CD4-positive, alpha-beta T cell treated with Interleukin-12 subunit alpha and Interleukin-12 subunit beta, for 1 hour (primary cell): ENCODE measurements at regions not wholly inside any gene's neighbourhood (a gene's known extent, or its start where the extent isn't known, plus 50 kb on each side); places are given as distances from the start of the nearest gene placed in this dataset.

ENCODE experiments used
- DNase-seq: peaks from one replicate; pipeline ENCODE4 v3.0.0-alpha.2; 2020

GRCh38 chr1:218945050-218945449 is 228.6 kb upstream of the LYPLAL1 start:
- no peak for DNase-seq

GRCh38 chr1:218946147-218946546 is 227.5 kb upstream of the LYPLAL1 start:
- DNase-seq = no peak

- DNase-seq = no peak
These were observed 225.2 kb upstream of the LYPLAL1 start for GRCh38 chr1:218948446-218948845.

GRCh38 chr1:218953386-218953785 is 220.3 kb upstream of the LYPLAL1 start:
- no peak for DNase-seq

- no peak for DNase-seq
These were observed 215.7 kb upstream of the LYPLAL1 start for GRCh38 chr1:218957971-218958370.

- DNase-seq = no peak
These were observed 213.9 kb upstream of the LYPLAL1 start for GRCh38 chr1:218959784-218960183.

GRCh38 chr1:218964471-218965185 is 209.1 kb upstream of the LYPLAL1 start:
- DNase-seq = no peak

- no peak for DNase-seq
These were observed 207.9 kb upstream of the LYPLAL1 start for GRCh38 chr1:218965821-218966220.

- no peak for DNase-seq
These were observed 206.4 kb upstream of the LYPLAL1 start for GRCh38 chr1:218967254-218967653.

- no peak for DNase-seq
These were observed 205.8 kb upstream of the LYPLAL1 start for GRCh38 chr1:218967836-218968235.

GRCh38 chr1:218969006-218969405 is 204.7 kb upstream of the LYPLAL1 start:
- DNase-seq = no peak

- DNase-seq = no peak
These were observed 203.2 kb upstream of the LYPLAL1 start for GRCh38 chr1:218970397-218970990.

GRCh38 chr1:218971156-218971555 is 202.5 kb upstream of the LYPLAL1 start:
- no peak for DNase-seq

- no peak for DNase-seq
These were observed 192.8 kb upstream of the LYPLAL1 start for GRCh38 chr1:218980881-218981280.

- DNase-seq = no peak
These were observed 191.2 kb upstream of the LYPLAL1 start for GRCh38 chr1:218982482-218982881.

- DNase-seq = no peak
These were observed 190.2 kb upstream of the LYPLAL1 start for GRCh38 chr1:218983433-218983832.

GRCh38 chr1:218983848-218984247 is 189.8 kb upstream of the LYPLAL1 start:
- no peak for DNase-seq

GRCh38 chr1:218985424-218985984 is 188.2 kb upstream of the LYPLAL1 start:
- DNase-seq = no peak

GRCh38 chr1:218986816-218987215 is 186.9 kb upstream of the LYPLAL1 start:
- DNase-seq = no peak

GRCh38 chr1:218990019-218990418 is 183.7 kb upstream of the LYPLAL1 start:
- DNase-seq = no peak

GRCh38 chr1:218991089-218991488 is 182.6 kb upstream of the LYPLAL1 start:
- DNase-seq = no peak

- DNase-seq = no peak
These were observed 179.1 kb upstream of the LYPLAL1 start for GRCh38 chr1:218994615-218995014.

GRCh38 chr1:218995091-218995665 is 178.5 kb upstream of the LYPLAL1 start:
- no peak for DNase-seq

GRCh38 chr1:218996362-218996761 is 177.3 kb upstream of the LYPLAL1 start:
- no peak for DNase-seq
